NB4 (cell line): ENCODE measurements at regions not wholly inside any gene's neighbourhood (a gene's known extent, or its start where the extent isn't known, plus 50 kb on each side); places are given as distances from the start of the nearest gene placed in this dataset.
A peak's percentile ranks its signal among the peaks of the same experiment; 100 is the strongest.

Experiments used
- DNase-seq: peaks from one replicate; pipeline ENCODE4 v3.0.0; 2010; ENCODE audit warnings: low read depth
- H3K4me3 ChIP-seq: one replicate; pipeline ENCODE4 v1.5.1; 2011; ENCODE audit warnings: mild to moderate bottlenecking, low read depth, low read length, moderate library complexity
- MYC ChIP-seq: IDR thresholded peaks from 2 replicates; pipeline ENCODE4 v1.6.1; 2011; ENCODE audit warnings: low read depth, low read length
- POLR2A ChIP-seq: IDR thresholded peaks from 2 replicates; pipeline ENCODE4 v1.6.1; 2011; ENCODE audit warnings: mild to moderate bottlenecking; ENCODE audit not compliant: insufficient read length; ENCODE audit errors: extremely low read depth
- TF ChIP-seq, protein P1 (sequence below): IDR thresholded peaks from one replicate; pipeline ENCODE4 v1.5.1; 2012; ENCODE audit warnings: low read depth, low read length
- TF ChIP-seq, protein P2 (sequence below): IDR thresholded peaks from 2 replicates; pipeline ENCODE4 v1.6.1; 2011; ENCODE audit warnings: low read depth, low read length

DNA sequence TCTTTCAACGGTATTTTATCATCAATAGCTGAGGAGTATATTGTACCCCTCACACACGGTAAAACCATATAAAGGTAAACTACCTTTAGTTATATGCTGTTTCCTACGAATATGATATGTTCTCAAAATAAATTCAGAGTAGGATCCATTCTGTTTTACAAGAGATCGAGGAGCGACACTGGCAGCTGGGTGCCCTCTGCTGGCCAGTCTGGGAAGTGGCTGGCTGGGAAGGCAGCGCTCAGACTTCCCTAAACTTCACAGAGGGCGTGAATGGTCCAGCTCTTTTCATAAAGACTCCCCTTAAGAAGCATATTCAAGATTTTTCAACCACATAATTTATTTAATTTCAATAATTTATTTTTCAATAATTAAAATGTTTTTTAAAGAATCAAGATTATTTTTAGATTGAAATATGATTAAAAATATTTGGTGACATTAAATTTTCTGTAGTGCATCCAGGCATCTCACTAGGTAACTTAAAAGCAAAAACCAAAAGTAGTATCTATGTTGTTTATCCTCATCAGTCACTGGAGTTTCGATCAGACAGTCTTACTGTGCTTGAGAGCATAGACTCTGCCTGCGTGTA, 187.5 kb upstream of the PDE10A start:
- H3K4me3 ChIP-seq: no peak overlapping the region
- DNase-seq: peak; percentile 63

DNA sequence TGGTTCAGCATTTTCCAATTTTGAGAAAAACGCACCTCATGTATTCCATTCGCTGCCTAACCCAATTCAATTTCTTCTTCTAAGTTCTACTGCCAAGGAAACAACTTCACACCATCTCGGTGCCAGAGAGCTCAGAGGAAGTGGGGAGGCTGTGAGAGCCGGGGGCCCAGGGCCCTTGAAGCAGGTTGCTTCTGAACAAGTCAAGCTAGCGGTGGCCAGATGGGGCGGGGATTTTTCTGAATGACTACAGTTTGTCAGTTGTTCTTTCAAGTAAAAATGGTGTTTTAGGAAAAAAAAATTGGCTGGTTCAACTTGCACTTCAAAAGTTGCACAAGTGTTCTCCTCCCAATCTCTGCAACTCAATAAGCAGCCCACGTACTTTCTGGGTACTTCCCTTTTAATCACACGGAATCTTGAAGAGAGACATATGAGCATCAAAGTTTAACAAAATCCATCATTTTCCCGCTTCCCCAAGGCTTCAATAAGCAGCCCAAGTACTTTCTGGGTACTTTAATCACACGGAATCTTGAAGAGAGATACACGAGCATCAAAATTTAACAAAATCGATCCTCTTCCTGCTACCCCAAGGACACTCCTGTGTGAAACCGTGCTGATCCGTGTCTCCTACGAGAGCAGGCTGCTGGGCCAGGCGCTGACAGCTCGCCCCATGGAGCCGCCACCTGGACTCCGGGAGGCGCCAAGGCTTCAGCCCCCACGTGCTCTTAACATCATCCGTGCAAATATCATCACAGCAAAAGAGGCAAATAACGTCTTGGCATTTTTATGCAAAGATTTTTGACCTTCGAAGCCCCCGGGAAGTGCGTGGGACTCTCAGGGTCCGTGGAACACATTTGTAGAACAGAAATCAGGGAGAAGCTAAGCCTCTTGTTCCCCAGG, 186.7 kb upstream of the PDE10A start:
- H3K4me3 ChIP-seq: no peak overlapping the region
- no peak for DNase-seq

More for the DNA sequence above, 187.5 kb upstream of the PDE10A start:
- TF ChIP-seq POLR2A: no peak
- no peak for TF ChIP-seq MYC
- TF ChIP-seq, protein P1, sequence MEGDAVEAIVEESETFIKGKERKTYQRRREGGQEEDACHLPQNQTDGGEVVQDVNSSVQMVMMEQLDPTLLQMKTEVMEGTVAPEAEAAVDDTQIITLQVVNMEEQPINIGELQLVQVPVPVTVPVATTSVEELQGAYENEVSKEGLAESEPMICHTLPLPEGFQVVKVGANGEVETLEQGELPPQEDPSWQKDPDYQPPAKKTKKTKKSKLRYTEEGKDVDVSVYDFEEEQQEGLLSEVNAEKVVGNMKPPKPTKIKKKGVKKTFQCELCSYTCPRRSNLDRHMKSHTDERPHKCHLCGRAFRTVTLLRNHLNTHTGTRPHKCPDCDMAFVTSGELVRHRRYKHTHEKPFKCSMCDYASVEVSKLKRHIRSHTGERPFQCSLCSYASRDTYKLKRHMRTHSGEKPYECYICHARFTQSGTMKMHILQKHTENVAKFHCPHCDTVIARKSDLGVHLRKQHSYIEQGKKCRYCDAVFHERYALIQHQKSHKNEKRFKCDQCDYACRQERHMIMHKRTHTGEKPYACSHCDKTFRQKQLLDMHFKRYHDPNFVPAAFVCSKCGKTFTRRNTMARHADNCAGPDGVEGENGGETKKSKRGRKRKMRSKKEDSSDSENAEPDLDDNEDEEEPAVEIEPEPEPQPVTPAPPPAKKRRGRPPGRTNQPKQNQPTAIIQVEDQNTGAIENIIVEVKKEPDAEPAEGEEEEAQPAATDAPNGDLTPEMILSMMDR: peak; percentile 98

DNA sequence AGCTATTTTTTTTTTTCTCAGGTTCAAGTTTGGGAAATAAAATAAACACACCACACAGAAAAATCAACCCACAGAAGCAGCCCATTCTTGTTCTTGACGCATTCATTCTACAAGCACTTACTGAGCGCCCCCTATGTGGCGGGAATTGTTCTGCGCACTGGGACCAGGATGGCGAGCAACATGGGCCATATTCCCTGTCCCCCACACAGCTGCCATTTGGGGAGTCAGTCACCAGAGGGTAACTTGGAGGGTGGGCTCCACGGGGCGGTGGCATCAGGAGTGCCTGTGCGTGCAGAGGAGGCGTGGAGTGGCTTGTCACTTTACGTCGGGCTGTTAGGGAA, 185.0 kb upstream of the PDE10A start:
- H3K4me3 ChIP-seq: no peak overlapping the region
- TF ChIP-seq, protein P2, sequence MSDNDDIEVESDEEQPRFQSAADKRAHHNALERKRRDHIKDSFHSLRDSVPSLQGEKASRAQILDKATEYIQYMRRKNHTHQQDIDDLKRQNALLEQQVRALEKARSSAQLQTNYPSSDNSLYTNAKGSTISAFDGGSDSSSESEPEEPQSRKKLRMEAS: no peak
- TF ChIP-seq POLR2A (no peak), MYC (no peak)
- TF ChIP-seq, protein P1: no peak
- no peak for DNase-seq

More for the DNA sequence above, 186.7 kb upstream of the PDE10A start:
- no peak for TF ChIP-seq MYC
- TF ChIP-seq POLR2A: no peak
- TF ChIP-seq, protein P1: no peak
- TF ChIP-seq, protein P2: no peak

DNA sequence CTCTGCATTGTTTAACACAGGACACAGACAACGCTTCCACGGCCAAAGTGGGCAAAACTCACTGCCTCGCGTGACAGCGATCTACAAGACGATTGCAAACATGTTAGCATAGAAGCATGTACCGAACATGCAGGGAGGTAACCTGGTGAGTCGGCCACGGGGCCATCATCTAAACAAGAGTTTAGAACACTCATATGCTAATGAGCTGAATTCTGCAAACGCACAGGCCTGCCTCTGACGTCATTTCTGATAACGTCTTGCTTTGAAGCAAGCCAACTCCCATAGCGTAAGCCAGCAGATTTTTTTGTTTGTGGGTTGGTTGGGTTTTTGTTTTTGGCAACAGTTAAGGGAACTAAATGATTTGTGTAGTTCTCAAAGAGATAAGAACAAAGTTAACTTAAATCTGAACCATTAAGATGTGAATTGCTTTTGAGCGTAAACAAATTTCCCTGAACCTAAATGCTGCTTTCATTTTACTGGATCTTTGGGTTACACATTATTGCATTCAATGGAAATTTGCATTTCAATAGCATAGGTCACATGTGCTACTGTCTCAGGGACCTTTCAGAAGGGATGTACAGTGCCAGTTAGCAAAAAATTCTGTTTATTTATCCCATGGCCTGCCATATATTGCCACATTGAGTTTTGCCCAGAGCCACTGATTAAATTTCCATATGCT, 184.5 kb upstream of the PDE10A start:
- no peak overlapping the region for H3K4me3 ChIP-seq
- TF ChIP-seq, protein P1: no peak
- TF ChIP-seq, protein P2: no peak
- TF ChIP-seq POLR2A (no peak), MYC (no peak)
- DNase-seq: no peak

DNA sequence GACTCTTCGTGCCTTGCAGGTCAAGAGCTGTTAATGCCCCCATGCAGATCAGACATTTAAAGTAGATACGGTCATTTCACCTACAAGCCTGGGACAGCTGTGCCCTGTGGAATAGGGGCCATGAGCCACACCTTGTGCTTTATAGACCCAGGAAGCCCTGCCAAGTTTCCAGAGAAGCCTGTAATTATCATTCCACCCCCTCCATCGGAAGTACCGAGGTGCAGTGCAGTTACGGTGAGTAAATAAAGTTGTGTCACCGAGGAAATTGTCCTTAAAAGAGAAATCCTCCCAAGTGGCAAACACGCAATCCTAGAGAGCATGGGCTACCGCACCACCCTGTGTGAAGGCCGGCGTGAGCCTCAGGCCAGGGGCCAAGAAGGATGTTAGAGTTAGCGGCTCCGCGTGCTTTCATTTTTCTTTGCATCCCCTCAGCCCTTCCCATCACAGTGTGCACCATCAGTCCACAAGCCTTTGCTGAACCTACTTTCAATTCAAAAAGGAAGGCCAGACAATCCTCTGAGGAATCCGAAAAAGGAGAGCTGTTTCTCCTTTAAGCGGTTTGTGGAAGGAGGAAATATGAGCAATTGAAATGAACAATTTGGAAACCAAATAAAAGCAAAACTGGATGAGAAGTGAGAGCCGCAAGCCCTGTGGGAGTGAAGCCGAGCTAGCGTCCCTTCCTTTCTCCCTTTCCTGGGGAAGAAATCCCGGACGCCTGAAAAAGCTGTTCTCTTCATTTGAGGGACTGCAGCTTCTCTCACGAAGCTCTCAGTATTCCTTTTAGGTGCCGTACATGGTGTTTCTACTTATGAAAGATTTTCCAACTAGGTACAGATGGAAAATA, 183.3 kb upstream of the PDE10A start:
- no peak overlapping the region for H3K4me3 ChIP-seq
- DNase-seq: no peak
- TF ChIP-seq, protein P1: no peak
- TF ChIP-seq, protein P2: no peak
- TF ChIP-seq POLR2A (no peak), MYC (no peak)
